GM12878 (cell line): ENCODE measurements at regions not wholly inside any gene's neighbourhood (a gene's known extent, or its start where the extent isn't known, plus 50 kb on each side); places are given as distances from the start of the nearest gene placed in this dataset.

Experiments
- CTCF ChIP-seq, 3 experiments: IDR thresholded peaks in 2 of 3; conservative IDR thresholded peaks in 1 of 3; 2 replicates each; pipeline ENCODE4 v1.5.1; 2011; ENCODE audit warnings: low read depth in 3 of 3, low read length in 3 of 3, mild to moderate bottlenecking in 3 of 3, control low read depth in 2 of 3, moderate library complexity in 2 of 3, inconsistent platforms in 1 of 3, mixed read lengths in 1 of 3; ENCODE audit not compliant: control insufficient read depth in 2 of 3, insufficient read depth in 1 of 3; ENCODE audit errors: extremely low read depth in 1 of 3
- EP300 ChIP-seq, 2 experiments: fragments of 150-350 bp in 1 of 2; IDR thresholded peaks; 2 replicates each; pipeline ENCODE4 v1.6.1; 2011 to 2012; ENCODE audit warnings: low read depth in 2 of 2, low read length in 2 of 2, borderline replicate concordance in 1 of 2, improper control_type of control experiment in 1 of 2, inconsistent platforms in 1 of 2; ENCODE audit not compliant: control insufficient read depth in 1 of 2
- IRF4 ChIP-seq: IDR thresholded peaks from 2 replicates; pipeline ENCODE4 v1.6.1; 2011; ENCODE audit warnings: low read depth, low read length
- SMAD1 ChIP-seq: fragments of 450-650 bp; IDR thresholded peaks from 2 replicates; pipeline ENCODE4 v1.6.1; 2018; ENCODE audit warnings: mild to moderate bottlenecking, low read depth; ENCODE audit not compliant: partially characterized antibody
- SPI1 ChIP-seq: IDR thresholded peaks from 2 replicates; pipeline ENCODE4 v1.6.1; 2011; ENCODE audit warnings: low read depth, mild to moderate bottlenecking, low read length, moderate library complexity, borderline replicate concordance; ENCODE audit not compliant: insufficient read depth
- TAF1 ChIP-seq: IDR thresholded peaks from 2 replicates; pipeline ENCODE4 v1.6.1; 2011; ENCODE audit warnings: mild to moderate bottlenecking, low read depth, low read length, borderline replicate concordance
- YBX1 ChIP-seq: fragments of 450-650 bp; IDR thresholded peaks from 2 replicates; pipeline ENCODE4 v1.6.1; 2016; ENCODE audit warnings: antibody characterized with exemption
- ZBTB40 ChIP-seq: fragments of 450-650 bp; IDR thresholded peaks from 2 replicates; pipeline ENCODE4 v1.6.1; 2016; ENCODE audit warnings: mild to moderate bottlenecking, moderate library complexity, borderline replicate concordance

GRCh38 chr6:45727819-45728449 lies 287.7 kb downstream of the CLIC5 start:
- TF ChIP-seq SPI1 = no peak
- TF ChIP-seq CTCF (IDR thresholded peaks at IDR 0.05 in 2 of 3, conservative IDR thresholded peaks at IDR 0.05 in 1 of 3; ENCODE audit: control insufficient read depth in 2 of 3, extremely low read depth in 1 of 3, insufficient read depth in 1 of 3, low read depth in 3 of 3, low read length in 3 of 3) = no peak
- no peak for TF ChIP-seq EP300 (IDR thresholded peaks at IDR 0.05; ENCODE audit: borderline replicate concordance in 1 of 2, control insufficient read depth in 1 of 2, low read depth in 2 of 2, low read length in 2 of 2)
- TF ChIP-seq YBX1 = no peak
- no peak for TF ChIP-seq IRF4
- no peak for TF ChIP-seq SMAD1
- TF ChIP-seq TAF1 = no peak
- no peak for TF ChIP-seq ZBTB40
